Tibial nerve (tissue), 4 donors: ENCODE measurements at regions not wholly inside any gene's neighbourhood (a gene's known extent, or its start where the extent isn't known, plus 50 kb on each side); places are given as distances from the start of the nearest gene placed in this dataset.
"Not testable (repeated sequence)": the region's sequence is repeated elsewhere in the genome, so short reads cannot be mapped to it uniquely, and the experiment has no call there.

Source experiments
- DNase-seq, 2 donors: peaks; one replicate each; pipeline ENCODE4 v3.0.0-alpha.2; 2019; ENCODE audit warnings: low spot score in 2 of 2
- H3K27ac ChIP-seq, 4 donors: fragments of 200-600 bp; sonication (generic) in 3 of 4; one replicate each; pipeline ENCODE4 v1.5.1; 2017 to 2019; ENCODE audit warnings: mild to moderate bottlenecking in 1 of 4
- H3K27me3 ChIP-seq, 2 donors: fragments of 200-600 bp; sonication (generic) in 1 of 2; one replicate each; pipeline versions ENCODE4 v1.5.1 to v1.6.0; 2017 to 2019
- H3K36me3 ChIP-seq, 3 donors: fragments of 200-600 bp; sonication (generic); one replicate each; pipeline ENCODE4 v1.5.1; 2018 to 2019
- H3K4me1 ChIP-seq, 4 donors: fragments of 200-600 bp; sonication (generic) in 3 of 4; one replicate each; pipeline ENCODE4 v1.5.1; 2017 to 2019
- H3K4me3 ChIP-seq, 4 donors: fragments of 200-600 bp; sonication (generic) in 3 of 4; one replicate each; pipeline ENCODE4 v1.5.1; 2017 to 2019; ENCODE audit warnings: mild to moderate bottlenecking in 1 of 4, moderate library complexity in 1 of 4
- H3K9me3 ChIP-seq, 4 donors: fragments of 200-600 bp; sonication (generic) in 3 of 4; one replicate each; pipeline ENCODE4 v1.5.1; 2017 to 2019
- CTCF ChIP-seq, 5 experiments: fragments of 200-600 bp in 3 of 5; fragments of 450-650 bp in 2 of 5; sonication (generic) in 3 of 5; IDR thresholded peaks; one replicate each; pipeline ENCODE4 v1.5.1; 2016 to 2019; ENCODE audit warnings: antibody characterized with exemption in 5 of 5, mild to moderate bottlenecking in 3 of 5, moderate library complexity in 2 of 5
- EP300 ChIP-seq, 2 donors: sonication (generic); formaldehyde crosslinking; IDR thresholded peaks; one replicate each; pipeline ENCODE4 v1.6.1; 2017; ENCODE audit warnings: antibody characterized with exemption in 2 of 2, mild to moderate bottlenecking in 1 of 2
- POLR2A ChIP-seq, 2 donors: fragments of 450-650 bp; IDR thresholded peaks; one replicate each; pipeline ENCODE4 v1.6.1; 2017; ENCODE audit warnings: antibody characterized with exemption in 2 of 2, mild to moderate bottlenecking in 2 of 2, moderate library complexity in 2 of 2
- WGBS, 2 donors: methylation state at CpG; one replicate each; pipeline ENCODE4 v1.1.5; 2018; 5-methylcytosine and 5-hydroxymethylcytosine counted together

GRCh38 chr12:115375186-115375991 lies 691.4 kb upstream of the TBX3 start:
- Histone ChIP-seq H3K27ac (peak overlapping the region in 1 of 4 donors; percentile 31), H3K27me3 (no peaks in the 10 kb centered on the region), H3K4me3 (no peak overlapping the region), H3K9me3 (no peaks in the 10 kb centered on the region), H3K4me1 (no peaks in the 10 kb centered on the region), H3K36me3 (no peaks in the 10 kb centered on the region)
- TF ChIP-seq CTCF (IDR thresholded peaks at IDR 0.05) (no peak), POLR2A (IDR thresholded peaks at IDR 0.05) (no peak), EP300 (IDR thresholded peaks at IDR 0.05) (no peak)
- 54 to 55% methylated on average over 12 of the region's 12 CpGs for WGBS, 2 donors
- no peak for DNase-seq

GRCh38 chr12:115374480-115375185 lies 690.7 kb upstream of the TBX3 start:
- Histone ChIP-seq H3K9me3 (no peaks in the 10 kb centered on the region), H3K27ac (peak overlapping the region in 1 of 4 donors; percentile 31), H3K36me3 (no peaks in the 10 kb centered on the region), H3K4me3 (no peak overlapping the region), H3K4me1 (no peaks in the 10 kb centered on the region), H3K27me3 (no peaks in the 10 kb centered on the region)
- 89 to 94% methylated on average over 4 of the region's 4 CpGs for WGBS, 2 donors
- no peak for DNase-seq
- no peak for TF ChIP-seq POLR2A (IDR thresholded peaks at IDR 0.05)
- TF ChIP-seq EP300 (IDR thresholded peaks at IDR 0.05) = no peak
- TF ChIP-seq CTCF (IDR thresholded peaks at IDR 0.05) = no peak

- no peaks in the 10 kb centered on the region for H3K4me1 ChIP-seq
- H3K36me3 ChIP-seq = no peaks in the 10 kb centered on the region
- TF ChIP-seq POLR2A (IDR thresholded peaks at IDR 0.05) (no peak), EP300 (IDR thresholded peaks at IDR 0.05) (no peak), CTCF (IDR thresholded peaks at IDR 0.05) (no peak)
- 96 to 98% methylated on average over 4 of the region's 4 CpGs for WGBS, 2 donors
- DNase-seq = no peak
- H3K9me3 ChIP-seq = no peaks in the 10 kb centered on the region
- H3K27ac ChIP-seq = no peak overlapping the region
- H3K27me3 ChIP-seq = no peaks in the 10 kb centered on the region
- no peak overlapping the region for H3K4me3 ChIP-seq
Measured at GRCh38 chr12:115371711-115372110, 687.7 kb upstream of the TBX3 start.

GRCh38 chr12:115370650-115371049 lies 686.7 kb upstream of the TBX3 start:
- Histone ChIP-seq H3K27me3 (no peaks in the 10 kb centered on the region), H3K36me3 (no peaks in the 10 kb centered on the region), H3K9me3 (no peaks in the 10 kb centered on the region), H3K4me1 (no peaks in the 10 kb centered on the region), H3K4me3 (no peak overlapping the region), H3K27ac (no peak overlapping the region)
- WGBS, 2 donors = 62 to 69% methylated on average over 6 of the region's 6 CpGs
- DNase-seq = no peak
- TF ChIP-seq POLR2A (IDR thresholded peaks at IDR 0.05) (no peak), CTCF (IDR thresholded peaks at IDR 0.05) (no peak), EP300 (IDR thresholded peaks at IDR 0.05) (no peak)

- Histone ChIP-seq H3K27me3 (no peaks in the 10 kb centered on the region), H3K9me3 (no peaks in the 10 kb centered on the region), H3K4me1 (no peaks in the 10 kb centered on the region), H3K4me3 (no peak overlapping the region), H3K36me3 (no peaks in the 10 kb centered on the region), H3K27ac (no peak overlapping the region)
- TF ChIP-seq CTCF (IDR thresholded peaks at IDR 0.05) (no peak), EP300 (IDR thresholded peaks at IDR 0.05) (no peak), POLR2A (IDR thresholded peaks at IDR 0.05) (no peak)
- DNase-seq = no peak
- 73 to 80% methylated on average over 3 of the region's 3 CpGs for WGBS, 2 donors
Measured at GRCh38 chr12:115370207-115370606, 686.2 kb upstream of the TBX3 start.

- not testable (repeated sequence) for DNase-seq, H3K4me3 ChIP-seq, H3K9me3 ChIP-seq, H3K4me1 ChIP-seq, H3K36me3 ChIP-seq, H3K27me3 ChIP-seq, H3K27ac ChIP-seq
- 73 to 75% methylated on average over 4 of the region's 4 CpGs for WGBS, 2 donors
Measured at GRCh38 chr12:115366277-115366676, 682.3 kb upstream of the TBX3 start.

- not testable (repeated sequence) for H3K27me3 ChIP-seq, H3K9me3 ChIP-seq, H3K4me1 ChIP-seq, H3K27ac ChIP-seq, H3K36me3 ChIP-seq, DNase-seq, H3K4me3 ChIP-seq
- WGBS, 2 donors = 82% methylated on average over 4 of the region's 4 CpGs
Measured at GRCh38 chr12:115365765-115366164, 681.8 kb upstream of the TBX3 start.
